ENCODE measurements at regions not wholly inside any gene's neighbourhood (a gene's known extent, or its start where the extent isn't known, plus 50 kb on each side); places are given as distances from the start of the nearest gene placed in this dataset.

DNA sequence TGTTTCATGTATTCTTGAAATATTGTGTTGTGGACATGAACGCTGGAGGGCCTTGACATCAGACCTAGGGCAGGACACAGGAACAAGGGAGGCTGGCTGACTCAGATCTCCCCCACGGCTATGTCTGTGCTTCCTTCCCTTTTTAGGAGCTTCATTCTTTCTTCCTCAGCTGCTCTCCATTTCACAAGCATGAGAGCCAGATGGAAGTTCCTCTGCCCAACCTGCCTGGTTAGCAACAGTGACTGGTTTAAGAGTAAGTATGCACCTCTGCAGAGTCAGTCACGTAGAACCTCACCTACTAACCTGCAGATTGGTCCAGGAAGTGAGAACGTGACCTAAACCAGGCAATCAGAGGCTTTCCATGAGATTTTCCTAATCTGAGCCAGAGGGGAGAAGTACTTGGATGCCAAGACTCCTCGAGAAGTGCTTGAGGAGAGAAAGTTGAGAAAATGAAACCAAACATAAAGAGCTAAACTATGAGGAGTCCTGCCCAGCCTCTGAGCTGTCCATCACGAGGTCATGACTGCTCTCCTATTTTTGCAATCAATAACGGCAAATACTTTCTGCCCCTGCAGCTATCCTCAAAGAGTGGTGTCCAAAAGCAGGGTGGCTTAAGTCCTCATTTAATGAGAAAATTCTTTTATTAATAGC is 465.2 kb upstream of the CITED2 start (continued):
- TF ChIP-seq FOSL1 (tag; conservative IDR thresholded peaks at IDR 0.05) (peak; percentile 64; the same call in 1 of the 2 replicates), NFIC (IDR thresholded peaks at IDR 0.05) (no peak), CBX3 (IDR thresholded peaks at IDR 0.05; ENCODE audit: borderline replicate concordance in 1 of 2, low read length in 2 of 2) (no peak), ATF7 (IDR thresholded peaks at IDR 0.05) (peak; percentile 31; the same call in 1 of the 2 replicates), TRIM24 (IDR thresholded peaks at IDR 0.05) (no peak), IFI16 (CRISPR knock-in tag; IDR thresholded peaks at IDR 0.05) (no peak), ZNF699 (CRISPR knock-in tag; IDR thresholded peaks at IDR 0.05; ENCODE audit: insufficient replicate concordance) (no peak), SIN3A (IDR thresholded peaks at IDR 0.05; ENCODE audit: borderline replicate concordance in 2 of 2, control insufficient read depth in 1 of 2, low read depth in 2 of 2, low read length in 2 of 2) (no peak), ZNF134 (CRISPR knock-in tag; conservative IDR thresholded peaks at IDR 0.05) (no peak), HDAC8 (tag; IDR thresholded peaks at IDR 0.05) (no peak), LARP7 (IDR thresholded peaks at IDR 0.05) (no peak), ZNF282 (CRISPR knock-in tag; IDR thresholded peaks at IDR 0.05) (no peak), MCM3 (IDR thresholded peaks at IDR 0.05) (no peak), ZNF57 (CRISPR knock-in tag; IDR thresholded peaks at IDR 0.05) (no peak)
- TF ChIP-seq, protein P1, sequence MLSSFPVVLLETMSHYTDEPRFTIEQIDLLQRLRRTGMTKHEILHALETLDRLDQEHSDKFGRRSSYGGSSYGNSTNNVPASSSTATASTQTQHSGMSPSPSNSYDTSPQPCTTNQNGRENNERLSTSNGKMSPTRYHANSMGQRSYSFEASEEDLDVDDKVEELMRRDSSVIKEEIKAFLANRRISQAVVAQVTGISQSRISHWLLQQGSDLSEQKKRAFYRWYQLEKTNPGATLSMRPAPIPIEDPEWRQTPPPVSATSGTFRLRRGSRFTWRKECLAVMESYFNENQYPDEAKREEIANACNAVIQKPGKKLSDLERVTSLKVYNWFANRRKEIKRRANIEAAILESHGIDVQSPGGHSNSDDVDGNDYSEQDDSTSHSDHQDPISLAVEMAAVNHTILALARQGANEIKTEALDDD (IDR thresholded peaks at IDR 0.05) = peak; percentile 55; the same call in 1 of the 2 replicates
- TF ChIP-seq, protein P2, sequence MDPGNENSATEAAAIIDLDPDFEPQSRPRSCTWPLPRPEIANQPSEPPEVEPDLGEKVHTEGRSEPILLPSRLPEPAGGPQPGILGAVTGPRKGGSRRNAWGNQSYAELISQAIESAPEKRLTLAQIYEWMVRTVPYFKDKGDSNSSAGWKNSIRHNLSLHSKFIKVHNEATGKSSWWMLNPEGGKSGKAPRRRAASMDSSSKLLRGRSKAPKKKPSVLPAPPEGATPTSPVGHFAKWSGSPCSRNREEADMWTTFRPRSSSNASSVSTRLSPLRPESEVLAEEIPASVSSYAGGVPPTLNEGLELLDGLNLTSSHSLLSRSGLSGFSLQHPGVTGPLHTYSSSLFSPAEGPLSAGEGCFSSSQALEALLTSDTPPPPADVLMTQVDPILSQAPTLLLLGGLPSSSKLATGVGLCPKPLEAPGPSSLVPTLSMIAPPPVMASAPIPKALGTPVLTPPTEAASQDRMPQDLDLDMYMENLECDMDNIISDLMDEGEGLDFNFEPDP (CRISPR knock-in tag; IDR thresholded peaks at IDR 0.05) = no peak
- TF ChIP-seq, protein P3, sequence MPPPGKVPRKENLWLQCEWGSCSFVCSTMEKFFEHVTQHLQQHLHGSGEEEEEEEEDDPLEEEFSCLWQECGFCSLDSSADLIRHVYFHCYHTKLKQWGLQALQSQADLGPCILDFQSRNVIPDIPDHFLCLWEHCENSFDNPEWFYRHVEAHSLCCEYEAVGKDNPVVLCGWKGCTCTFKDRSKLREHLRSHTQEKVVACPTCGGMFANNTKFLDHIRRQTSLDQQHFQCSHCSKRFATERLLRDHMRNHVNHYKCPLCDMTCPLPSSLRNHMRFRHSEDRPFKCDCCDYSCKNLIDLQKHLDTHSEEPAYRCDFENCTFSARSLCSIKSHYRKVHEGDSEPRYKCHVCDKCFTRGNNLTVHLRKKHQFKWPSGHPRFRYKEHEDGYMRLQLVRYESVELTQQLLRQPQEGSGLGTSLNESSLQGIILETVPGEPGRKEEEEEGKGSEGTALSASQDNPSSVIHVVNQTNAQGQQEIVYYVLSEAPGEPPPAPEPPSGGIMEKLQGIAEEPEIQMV (tag; conservative IDR thresholded peaks at IDR 0.05; ENCODE audit: low read depth) = no peak
- TF ChIP-seq, protein P4, sequence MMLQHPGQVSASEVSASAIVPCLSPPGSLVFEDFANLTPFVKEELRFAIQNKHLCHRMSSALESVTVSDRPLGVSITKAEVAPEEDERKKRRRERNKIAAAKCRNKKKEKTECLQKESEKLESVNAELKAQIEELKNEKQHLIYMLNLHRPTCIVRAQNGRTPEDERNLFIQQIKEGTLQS (IDR thresholded peaks at IDR 0.05) = peak; percentile 39; the same call in 1 of the 2 replicates
- TF ChIP-seq, protein P4 (CRISPR knock-in tag; conservative IDR thresholded peaks at IDR 0.05) = no peak
- TF ChIP-seq, protein P5, sequence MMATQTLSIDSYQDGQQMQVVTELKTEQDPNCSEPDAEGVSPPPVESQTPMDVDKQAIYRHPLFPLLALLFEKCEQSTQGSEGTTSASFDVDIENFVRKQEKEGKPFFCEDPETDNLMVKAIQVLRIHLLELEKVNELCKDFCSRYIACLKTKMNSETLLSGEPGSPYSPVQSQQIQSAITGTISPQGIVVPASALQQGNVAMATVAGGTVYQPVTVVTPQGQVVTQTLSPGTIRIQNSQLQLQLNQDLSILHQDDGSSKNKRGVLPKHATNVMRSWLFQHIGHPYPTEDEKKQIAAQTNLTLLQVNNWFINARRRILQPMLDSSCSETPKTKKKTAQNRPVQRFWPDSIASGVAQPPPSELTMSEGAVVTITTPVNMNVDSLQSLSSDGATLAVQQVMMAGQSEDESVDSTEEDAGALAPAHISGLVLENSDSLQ (IDR thresholded peaks at IDR 0.05) = peak; percentile 81

Measured in K562 (cell line).